H9 (cell line): ENCODE measurements at regions not wholly inside any gene's neighbourhood (a gene's known extent, or its start where the extent isn't known, plus 50 kb on each side); places are given as distances from the start of the nearest gene placed in this dataset.

ENCODE experiments used
- DNase-seq: peaks from one replicate; pipeline ENCODE4 v3.0.0-alpha.2; 2017
- H2AFZ ChIP-seq: one replicate; pipeline ENCODE4 v1.6.1; 2013; ENCODE audit warnings: mild to moderate bottlenecking, low read length, control low read depth, moderate library complexity
- H2AK5ac ChIP-seq: 2 replicates; pipeline ENCODE4 v1.6.1; 2013; ENCODE audit warnings: low read length, control low read depth, mixed read lengths; ENCODE audit not compliant: insufficient read length
- H2BK120ac ChIP-seq: one replicate; pipeline ENCODE4 v1.6.1; 2013; ENCODE audit warnings: low read depth, mild to moderate bottlenecking, low read length, control low read depth, inconsistent platforms; ENCODE audit not compliant: poor library complexity, severe bottlenecking
- H2BK12ac ChIP-seq: 2 replicates; pipeline ENCODE4 v1.6.1; 2013; ENCODE audit warnings: low read length, control low read depth, mixed read lengths, low read depth; ENCODE audit not compliant: insufficient read length
- H2BK15ac ChIP-seq: 2 replicates; pipeline ENCODE4 v1.6.1; 2013; ENCODE audit warnings: low read depth, low read length, control low read depth
- H2BK20ac ChIP-seq: one replicate; pipeline ENCODE4 v1.6.1; 2013; ENCODE audit warnings: low read depth, mild to moderate bottlenecking, low read length, control low read depth, inconsistent platforms; ENCODE audit not compliant: poor library complexity, severe bottlenecking
- H2BK5ac ChIP-seq: 2 replicates; pipeline ENCODE4 v1.6.1; 2013; ENCODE audit warnings: low read length, control low read depth, mixed read lengths; ENCODE audit not compliant: insufficient read length
- H3K14ac ChIP-seq: 2 replicates; pipeline ENCODE4 v1.6.1; 2013; ENCODE audit warnings: low read length, control low read depth; ENCODE audit not compliant: insufficient read depth
- H3K18ac ChIP-seq: 2 replicates; pipeline ENCODE4 v1.6.1; 2013; ENCODE audit warnings: low read depth, mild to moderate bottlenecking, mixed read lengths, low read length, control low read depth; ENCODE audit not compliant: insufficient read length
- H3K23ac ChIP-seq: 2 replicates; pipeline ENCODE4 v1.6.1; 2013; ENCODE audit warnings: low read length, control low read depth, mixed read lengths, low read depth; ENCODE audit not compliant: insufficient read length
- H3K23me2 ChIP-seq: 2 replicates; pipeline ENCODE4 v1.6.1; 2013; ENCODE audit warnings: low read depth, mild to moderate bottlenecking, mixed read lengths, low read length, control low read depth; ENCODE audit not compliant: insufficient read length, poor library complexity, severe bottlenecking
- H3K27ac ChIP-seq: 2 replicates; pipeline ENCODE4 v1.5.1; 2013; ENCODE audit warnings: low read length, control low read depth, mixed read lengths, low read depth; ENCODE audit not compliant: insufficient read length
- H3K27me3 ChIP-seq: 2 replicates; pipeline ENCODE4 v1.6.1; 2013; ENCODE audit warnings: low read length, control low read depth, inconsistent platforms; ENCODE audit not compliant: insufficient read depth
- H3K4ac ChIP-seq: 2 replicates; pipeline ENCODE4 v1.6.1; 2013; ENCODE audit warnings: low read depth, mild to moderate bottlenecking, control low read depth, inconsistent platforms, low read length, moderate library complexity
- H3K4me1 ChIP-seq: 2 replicates; pipeline ENCODE4 v1.6.1; 2013; ENCODE audit warnings: low read length, control low read depth, inconsistent platforms; ENCODE audit not compliant: insufficient read depth
- H3K4me2 ChIP-seq: 2 replicates; pipeline ENCODE4 v1.6.1; 2013; ENCODE audit warnings: low read length, control low read depth, mixed read lengths; ENCODE audit not compliant: insufficient read length, insufficient read depth
- H3K56ac ChIP-seq: 2 replicates; pipeline ENCODE4 v1.6.1; 2013; ENCODE audit warnings: low read depth, mild to moderate bottlenecking, mixed read lengths, low read length, control low read depth; ENCODE audit not compliant: insufficient read length
- H3K79me1 ChIP-seq: 2 replicates; pipeline ENCODE4 v1.6.1; 2013; ENCODE audit warnings: low read depth, mild to moderate bottlenecking, moderate library complexity, low read length, control low read depth, inconsistent platforms; ENCODE audit not compliant: insufficient read depth, poor library complexity, severe bottlenecking
- H3K79me2 ChIP-seq: 2 replicates; pipeline ENCODE4 v1.6.1; 2013; ENCODE audit warnings: low read length, control low read depth, inconsistent platforms; ENCODE audit not compliant: insufficient read depth
- H3K9ac ChIP-seq: 2 replicates; pipeline ENCODE4 v1.6.1; 2013; ENCODE audit warnings: low read length, control low read depth, mixed read lengths; ENCODE audit not compliant: insufficient read length; ENCODE audit errors: extremely low read depth
- H3K9me3 ChIP-seq: one replicate; pipeline ENCODE4 v1.6.1; 2013; ENCODE audit warnings: low read depth, low read length, inconsistent platforms; ENCODE audit not compliant: control insufficient read depth
- H3T11ph ChIP-seq: one replicate; pipeline ENCODE4 v1.6.1; 2013; ENCODE audit warnings: mild to moderate bottlenecking, low read length, control low read depth, inconsistent platforms
- H4K20me1 ChIP-seq: one replicate; pipeline ENCODE4 v1.6.1; 2013; ENCODE audit not compliant: control insufficient read depth, insufficient read length, insufficient read depth
- H4K5ac ChIP-seq: 2 replicates; pipeline ENCODE4 v1.6.1; 2013; ENCODE audit warnings: low read depth, mild to moderate bottlenecking, mixed read lengths, low read length, control low read depth; ENCODE audit not compliant: insufficient read length
- H4K8ac ChIP-seq: replicated peaks from 2 replicates; pipeline ENCODE4 v1.6.1; 2013; ENCODE audit warnings: low read length, control low read depth, mixed read lengths, low read depth; ENCODE audit not compliant: insufficient read length
- H4K91ac ChIP-seq: 2 replicates; pipeline ENCODE4 v1.6.1; 2013; ENCODE audit warnings: low read depth, mild to moderate bottlenecking, moderate library complexity, mixed read lengths, low read length, control low read depth; ENCODE audit not compliant: insufficient read length
- H3K27ac Mint-ChIP-seq, 3 experiments: 2 replicates in 2 of 3; 3 replicates in 1 of 3; pipeline ENCODE4 v1.8.0; 2020 to 2021; ENCODE audit warnings: mixed read lengths in 3 of 3, mild to moderate bottlenecking in 1 of 3, moderate library complexity in 1 of 3
- H3K27me3 Mint-ChIP-seq: 2 replicates; pipeline ENCODE4 v1.8.0; 2021; ENCODE audit warnings: low read depth, mild to moderate bottlenecking, moderate library complexity, mixed read lengths
- H3K36me3 Mint-ChIP-seq, 3 experiments: 2 replicates in 2 of 3; 3 replicates in 1 of 3; pipeline ENCODE4 v1.8.0; 2020 to 2021; ENCODE audit warnings: low read depth in 3 of 3, mixed read lengths in 3 of 3; ENCODE audit not compliant: insufficient read depth in 1 of 3
- H3K4me1 Mint-ChIP-seq, 2 experiments: 2 replicates each; pipeline ENCODE4 v1.8.0; 2020; ENCODE audit warnings: mixed read lengths in 2 of 2
- H3K4me3 Mint-ChIP-seq, 2 experiments: 2 replicates in 1 of 2; 3 replicates in 1 of 2; pipeline ENCODE4 v1.8.0; 2020 to 2021; ENCODE audit warnings: mild to moderate bottlenecking in 2 of 2, mixed read lengths in 2 of 2, moderate library complexity in 1 of 2
- H3K9me3 Mint-ChIP-seq, 2 experiments: 2 replicates in 1 of 2; 3 replicates in 1 of 2; pipeline ENCODE4 v1.8.0; 2020; ENCODE audit warnings: mild to moderate bottlenecking in 2 of 2, mixed read lengths in 2 of 2, moderate library complexity in 1 of 2
- CTCF ChIP-seq: fragments of 200-600 bp; sonication (generic); conservative IDR thresholded peaks from 3 replicates; pipeline ENCODE4 v1.8.0; 2021; ENCODE audit warnings: antibody characterized with exemption, mild to moderate bottlenecking
- WGBS: extraction: QIAGEN DNeasy Blood & Tissue Kit; methylation state at CpG from one replicate; pipeline ENCODE4 v1.1.7; 2013; ENCODE audit warnings: missing lambda C conversion rate, low lambda C conversion rate, mixed read lengths; ENCODE audit not compliant: insufficient read length; ENCODE audit errors: extremely low coverage; 5-methylcytosine and 5-hydroxymethylcytosine counted together

DNA sequence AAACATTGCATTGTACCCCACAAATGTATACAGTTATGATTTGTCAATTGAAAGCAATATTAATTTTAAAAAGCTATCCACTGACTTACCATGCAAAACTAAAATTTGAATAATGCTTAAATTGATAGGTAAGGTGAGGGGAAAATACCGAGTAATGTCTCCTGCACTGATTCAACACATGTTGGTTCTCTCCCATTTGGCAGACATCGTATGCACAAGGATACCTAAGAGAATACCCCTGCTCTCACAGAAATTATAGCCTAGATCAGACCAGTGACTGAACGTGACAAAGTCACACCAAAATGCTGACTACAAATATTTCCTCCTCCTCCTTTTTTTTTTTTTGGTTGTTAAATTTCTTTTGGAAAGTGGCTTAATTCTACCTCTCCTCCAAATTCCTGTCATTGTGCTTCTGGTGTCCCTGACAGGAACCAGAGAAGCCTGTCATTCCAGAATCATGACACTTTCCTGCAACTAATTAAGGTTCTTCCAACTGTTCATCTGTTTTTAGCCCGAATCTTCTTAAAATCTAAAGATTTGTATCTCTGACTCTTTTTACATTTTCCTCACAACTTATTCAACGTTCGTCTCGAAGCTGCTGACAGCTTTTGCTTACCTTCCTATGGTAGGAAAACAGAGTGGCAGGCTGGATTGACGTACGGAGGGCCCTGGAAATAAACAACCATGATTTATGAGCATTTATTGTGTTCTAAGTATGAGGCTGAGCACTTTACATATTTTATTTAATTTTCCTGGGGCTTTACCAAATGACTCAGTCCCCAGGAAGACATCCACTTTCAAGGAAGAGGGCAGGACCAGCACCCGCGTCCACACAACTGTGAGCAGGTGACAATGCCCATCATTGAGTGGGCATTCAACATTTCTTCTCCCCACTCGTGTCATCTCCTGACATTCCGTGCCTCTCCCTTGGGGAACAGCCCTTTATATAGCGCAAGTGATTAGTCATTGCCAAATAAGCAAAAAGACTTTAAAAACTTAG is 57.9 kb upstream of the KCNE2 start:
- Mint-ChIP-seq H3K4me3 (no peak overlapping the region), H3K27ac (no peak overlapping the region; a peak in 1 of 7 replicates), H3K4me1 (no peaks in the 10 kb centered on the region; a peak in 1 of 4 replicates), H3K27me3 (peaks cover 2% of the 10 kb centered on the region), H3K36me3 (no peaks in the 10 kb centered on the region), H3K9me3 (no peaks in the 10 kb centered on the region)
- Histone ChIP-seq H2AK5ac (no peak overlapping the region), H3K9ac (no peak overlapping the region), H2AFZ (no peak overlapping the region), H4K20me1 (no peaks in the 10 kb centered on the region), H3K79me2 (no peaks in the 10 kb centered on the region), H3T11ph (no peak overlapping the region), H3K23me2 (no peaks in the 10 kb centered on the region), H3K23ac (no peak overlapping the region), H3K4me2 (no peak overlapping the region), H4K8ac (no peak overlapping the region), H2BK15ac (no peak overlapping the region), H2BK20ac (no peak overlapping the region), H3K4ac (no peak overlapping the region), H3K14ac (no peak overlapping the region), H3K27ac (no peak overlapping the region), H3K9me3 (no peaks in the 10 kb centered on the region), H4K91ac (no peak overlapping the region), H2BK120ac (no peak overlapping the region), H3K4me1 (no peaks in the 10 kb centered on the region), H3K79me1 (no peaks in the 10 kb centered on the region), H3K27me3 (no peaks in the 10 kb centered on the region), H4K5ac (no peak overlapping the region), H3K18ac (no peak overlapping the region), H3K56ac (no peak overlapping the region), H2BK12ac (no peak overlapping the region), H2BK5ac (no peak overlapping the region)
- no peak for DNase-seq
- no peak for TF ChIP-seq CTCF
- no CpG with 5 or more reads among the region's 14 CpGs for WGBS
